Lower lobe of right lung (tissue), 2 donors: ENCODE measurements at regions not wholly inside any gene's neighbourhood (a gene's known extent, or its start where the extent isn't known, plus 50 kb on each side); places are given as distances from the start of the nearest gene placed in this dataset.

Source experiments
- ATAC-seq, 2 donors: fragments of 200-7000 bp; cut with Tn5 transposase; one replicate each; pipeline ENCODE4 v1.9.1; 2020 to 2022; ENCODE audit warnings: mild to moderate bottlenecking in 2 of 2, moderate library complexity in 2 of 2
- DNase-seq: peaks from one replicate; pipeline ENCODE4 v3.0.0-alpha.2; 2020
- H3K27ac ChIP-seq: fragments of 200-600 bp; one replicate; pipeline ENCODE4 v1.8.0; 2022
- H3K27me3 ChIP-seq: fragments of 200-600 bp; one replicate; pipeline ENCODE4 v1.8.0; 2022; ENCODE audit warnings: low read depth
- H3K36me3 ChIP-seq: fragments of 200-600 bp; one replicate; pipeline ENCODE4 v1.8.0; 2022; ENCODE audit warnings: mild to moderate bottlenecking
- H3K4me1 ChIP-seq: fragments of 200-600 bp; one replicate; pipeline ENCODE4 v1.8.0; 2022
- H3K4me3 ChIP-seq: fragments of 200-600 bp; one replicate; pipeline ENCODE4 v1.8.0; 2022; ENCODE audit warnings: mild to moderate bottlenecking
- H3K9me3 ChIP-seq: fragments of 200-600 bp; one replicate; pipeline ENCODE4 v1.8.0; 2022
- intact Hi-C: fragments of 100-400 bp; cut with DNase I; formaldehyde crosslinking; loops from one replicate; pipeline ENCODE4 v1.11.0; 2022
- TF ChIP-seq, protein P1 (sequence below): fragments of 200-600 bp; IDR thresholded peaks from one replicate; pipeline ENCODE4 v1.8.0; 2022; ENCODE audit warnings: antibody characterized with exemption, mild to moderate bottlenecking
- donor health status: DM: no; HTN: yes; CAD: no; lungs with severe emphysema.

GRCh38 chr2:181354626-181355025, 102.6 kb upstream of the ITGA4 start:
- Histone ChIP-seq H3K27me3 (no peaks in the 10 kb centered on the region), H3K4me3 (no peak overlapping the region), H3K36me3 (no peaks in the 10 kb centered on the region), H3K9me3 (no peaks in the 10 kb centered on the region), H3K4me1 (no peaks in the 10 kb centered on the region), H3K27ac (no peak overlapping the region)
- DNase-seq (no peak), ATAC-seq (no peak)
- intact Hi-C loops: no loop called here
- TF ChIP-seq, protein P1, sequence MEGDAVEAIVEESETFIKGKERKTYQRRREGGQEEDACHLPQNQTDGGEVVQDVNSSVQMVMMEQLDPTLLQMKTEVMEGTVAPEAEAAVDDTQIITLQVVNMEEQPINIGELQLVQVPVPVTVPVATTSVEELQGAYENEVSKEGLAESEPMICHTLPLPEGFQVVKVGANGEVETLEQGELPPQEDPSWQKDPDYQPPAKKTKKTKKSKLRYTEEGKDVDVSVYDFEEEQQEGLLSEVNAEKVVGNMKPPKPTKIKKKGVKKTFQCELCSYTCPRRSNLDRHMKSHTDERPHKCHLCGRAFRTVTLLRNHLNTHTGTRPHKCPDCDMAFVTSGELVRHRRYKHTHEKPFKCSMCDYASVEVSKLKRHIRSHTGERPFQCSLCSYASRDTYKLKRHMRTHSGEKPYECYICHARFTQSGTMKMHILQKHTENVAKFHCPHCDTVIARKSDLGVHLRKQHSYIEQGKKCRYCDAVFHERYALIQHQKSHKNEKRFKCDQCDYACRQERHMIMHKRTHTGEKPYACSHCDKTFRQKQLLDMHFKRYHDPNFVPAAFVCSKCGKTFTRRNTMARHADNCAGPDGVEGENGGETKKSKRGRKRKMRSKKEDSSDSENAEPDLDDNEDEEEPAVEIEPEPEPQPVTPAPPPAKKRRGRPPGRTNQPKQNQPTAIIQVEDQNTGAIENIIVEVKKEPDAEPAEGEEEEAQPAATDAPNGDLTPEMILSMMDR: no peak

DNA sequence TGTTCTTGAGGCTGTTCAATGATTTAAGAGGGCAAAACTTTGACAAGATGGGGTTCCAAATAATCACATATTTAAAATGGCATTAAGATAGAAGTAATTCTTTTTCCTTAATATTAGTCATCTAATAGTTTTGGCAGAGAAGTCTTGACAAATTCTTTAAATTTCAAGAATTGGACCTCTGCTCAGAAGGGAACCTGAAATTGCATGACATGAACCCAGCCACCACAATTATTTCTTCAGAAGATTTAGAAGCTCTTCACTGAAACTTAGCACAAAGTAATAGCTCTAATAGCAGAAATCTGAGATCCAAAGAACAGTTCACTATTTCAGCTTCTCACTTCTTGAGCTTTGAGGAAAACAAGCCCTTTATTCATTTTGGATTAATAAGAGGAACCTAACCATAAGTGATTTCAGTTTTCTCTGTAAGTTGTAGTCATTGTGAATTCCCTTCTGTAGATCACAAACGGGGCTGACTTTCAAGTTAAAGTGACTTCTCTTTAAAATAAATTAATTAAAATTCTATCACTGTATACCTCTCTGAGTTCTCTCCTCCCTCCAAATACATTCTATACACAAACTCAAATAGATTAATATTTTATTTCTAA, 100.6 kb upstream of the ITGA4 start:
- no peaks in the 10 kb centered on the region for H3K27me3 ChIP-seq
- intact Hi-C loops: no loop called here
- no peak for ATAC-seq
- TF ChIP-seq, protein P1: no peak
- no peak overlapping the region for H3K4me3 ChIP-seq
- H3K36me3 ChIP-seq: no peaks in the 10 kb centered on the region
- H3K9me3 ChIP-seq: no peaks in the 10 kb centered on the region
- no peaks in the 10 kb centered on the region for H3K4me1 ChIP-seq
- DNase-seq: no peak
- no peak overlapping the region for H3K27ac ChIP-seq

DNA sequence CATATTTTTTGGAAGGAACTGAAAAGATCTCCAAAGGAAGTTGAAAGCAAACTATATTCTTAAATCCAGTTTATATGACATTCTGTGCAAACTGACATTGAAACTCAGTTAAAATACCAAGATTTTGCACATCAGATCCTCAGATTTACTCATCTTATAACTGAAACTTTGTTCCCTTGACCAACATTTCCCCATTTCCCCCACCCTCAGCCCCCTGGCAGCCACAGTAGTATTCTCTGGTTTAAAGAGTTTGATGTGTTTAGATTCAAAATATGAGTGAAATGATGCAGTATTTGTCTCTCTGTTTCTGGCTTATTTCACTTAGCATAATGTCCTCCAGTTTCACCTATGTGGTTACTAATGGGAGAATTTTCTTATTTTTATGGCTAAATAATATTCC, 99.2 kb upstream of the ITGA4 start:
- no peaks in the 10 kb centered on the region for H3K9me3 ChIP-seq
- H3K4me3 ChIP-seq: no peak overlapping the region
- no peak overlapping the region for H3K27ac ChIP-seq
- H3K4me1 ChIP-seq: no peaks in the 10 kb centered on the region
- TF ChIP-seq, protein P1: no peak
- H3K27me3 ChIP-seq: no peaks in the 10 kb centered on the region
- H3K36me3 ChIP-seq: no peaks in the 10 kb centered on the region
- ATAC-seq (no peak), DNase-seq (no peak)
- intact Hi-C loops: no loop called here

GRCh38 chr2:181362561-181362960, 94.6 kb upstream of the ITGA4 start:
- H3K27ac ChIP-seq: no peak overlapping the region
- ATAC-seq (no peak), DNase-seq (no peak)
- no peak overlapping the region for H3K4me3 ChIP-seq
- H3K9me3 ChIP-seq: no peaks in the 10 kb centered on the region
- H3K4me1 ChIP-seq: no peaks in the 10 kb centered on the region
- TF ChIP-seq, protein P1: no peak
- intact Hi-C loops: no loop called here
- no peaks in the 10 kb centered on the region for H3K27me3 ChIP-seq
- H3K36me3 ChIP-seq: no peaks in the 10 kb centered on the region

- intact Hi-C loops: no loop called here
- Histone ChIP-seq H3K36me3 (no peaks in the 10 kb centered on the region), H3K4me1 (no peaks in the 10 kb centered on the region), H3K9me3 (no peaks in the 10 kb centered on the region), H3K27ac (no peak overlapping the region), H3K27me3 (no peaks in the 10 kb centered on the region), H3K4me3 (no peak overlapping the region)
- ATAC-seq (no peak), DNase-seq (no peak)
- TF ChIP-seq, protein P1: no peak
Measured at GRCh38 chr2:181363164-181363563, 94.0 kb upstream of the ITGA4 start.
